Stimulated activated effector memory CD8-positive, alpha-beta T cell treated with anti-CD3 and anti-CD28 coated beads, Interleukin-12 subunit alpha, Interleukin-12 subunit beta, amount 100 ng/mL, for 72 hours (primary cell): ENCODE measurements at regions not wholly inside any gene's neighbourhood (a gene's known extent, or its start where the extent isn't known, plus 50 kb on each side); places are given as distances from the start of the nearest gene placed in this dataset.
"Not testable (repeated sequence)": the region's sequence is repeated elsewhere in the genome, so short reads cannot be mapped to it uniquely, and the experiment has no call there.

Experiments
- ATAC-seq: fragments of 150-1000 bp; cut with Tn5 transposase; 2 replicates; pipeline ENCODE4 v1.10.0; 2021
- DNase-seq, 2 donors: peaks; one replicate each; pipeline ENCODE4 v3.0.0; 2021 to 2022; ENCODE audit warnings: low spot score in 2 of 2
- H3K27ac Mint-ChIP-seq: one replicate; pipeline ENCODE4 v1.8.0; 2022; ENCODE audit warnings: mild to moderate bottlenecking, mixed read lengths
- H3K36me3 Mint-ChIP-seq: one replicate; pipeline ENCODE4 v1.8.0; 2022; ENCODE audit warnings: mild to moderate bottlenecking, mixed read lengths
- H3K4me1 Mint-ChIP-seq: one replicate; pipeline ENCODE4 v1.8.0; 2022; ENCODE audit warnings: mixed read lengths
- H3K4me3 Mint-ChIP-seq: one replicate; pipeline ENCODE4 v1.8.0; 2022; ENCODE audit warnings: mild to moderate bottlenecking, mixed read lengths
- H3K9me3 Mint-ChIP-seq: one replicate; pipeline ENCODE4 v1.8.0; 2022; ENCODE audit warnings: mixed read lengths

GRCh38 chr18:73324187-73324831, 456.5 kb upstream of the NETO1 start:
- not testable (repeated sequence) for DNase-seq, H3K36me3 Mint-ChIP-seq, H3K4me3 Mint-ChIP-seq, H3K27ac Mint-ChIP-seq, H3K4me1 Mint-ChIP-seq, ATAC-seq
- peaks cover 19% of the 10 kb centered on the region for H3K9me3 Mint-ChIP-seq

- Mint-ChIP-seq H3K9me3 (peaks cover 3% of the 10 kb centered on the region), H3K4me3 (no peak overlapping the region), H3K4me1 (no peaks in the 10 kb centered on the region), H3K36me3 (no peaks in the 10 kb centered on the region), H3K27ac (no peak overlapping the region)
- ATAC-seq (no peak), DNase-seq (no peak)
Measured at GRCh38 chr18:73318739-73319479, 451.1 kb upstream of the NETO1 start.

- no peak overlapping the region for H3K4me3 Mint-ChIP-seq
- H3K4me1 Mint-ChIP-seq = no peaks in the 10 kb centered on the region
- DNase-seq = no peak
- no peak overlapping the region for H3K27ac Mint-ChIP-seq
- no peaks in the 10 kb centered on the region for H3K36me3 Mint-ChIP-seq
- no peaks in the 10 kb centered on the region for H3K9me3 Mint-ChIP-seq
- no peak for ATAC-seq
Measured at GRCh38 chr18:73316513-73316912, 448.7 kb upstream of the NETO1 start.

GRCh38 chr18:73315381-73315780, 447.6 kb upstream of the NETO1 start:
- Mint-ChIP-seq H3K4me3 (no peak overlapping the region), H3K36me3 (no peaks in the 10 kb centered on the region), H3K9me3 (peaks cover 4% of the 10 kb centered on the region), H3K4me1 (no peaks in the 10 kb centered on the region), H3K27ac (no peak overlapping the region)
- ATAC-seq (no peak), DNase-seq (no peak)

GRCh38 chr18:73313476-73313875, 445.7 kb upstream of the NETO1 start:
- H3K4me3 Mint-ChIP-seq = no peak overlapping the region
- H3K27ac Mint-ChIP-seq = no peak overlapping the region
- DNase-seq (no peak), ATAC-seq (no peak)
- H3K36me3 Mint-ChIP-seq = no peaks in the 10 kb centered on the region
- peaks cover 5% of the 10 kb centered on the region for H3K9me3 Mint-ChIP-seq
- H3K4me1 Mint-ChIP-seq = no peaks in the 10 kb centered on the region

GRCh38 chr18:73296686-73297085, 428.9 kb upstream of the NETO1 start:
- DNase-seq (no peak), ATAC-seq (no peak)
- no peak overlapping the region for H3K27ac Mint-ChIP-seq
- peaks cover 23% of the 10 kb centered on the region for H3K9me3 Mint-ChIP-seq
- H3K36me3 Mint-ChIP-seq = no peaks in the 10 kb centered on the region
- no peak overlapping the region for H3K4me3 Mint-ChIP-seq
- no peaks in the 10 kb centered on the region for H3K4me1 Mint-ChIP-seq

GRCh38 chr18:73292156-73292555, 424.4 kb upstream of the NETO1 start:
- Mint-ChIP-seq H3K4me1 (no peaks in the 10 kb centered on the region), H3K9me3 (peaks cover 21% of the 10 kb centered on the region), H3K4me3 (no peak overlapping the region), H3K27ac (no peak overlapping the region), H3K36me3 (no peaks in the 10 kb centered on the region)
- ATAC-seq (no peak), DNase-seq (no peak)

- Mint-ChIP-seq H3K9me3 (peaks cover 11% of the 10 kb centered on the region), H3K27ac (no peak overlapping the region), H3K36me3 (no peaks in the 10 kb centered on the region), H3K4me1 (no peaks in the 10 kb centered on the region), H3K4me3 (no peak overlapping the region)
- ATAC-seq (no peak), DNase-seq (no peak)
Measured at GRCh38 chr18:73288813-73289212, 421.0 kb upstream of the NETO1 start.

- no peak for DNase-seq
- no peak overlapping the region for H3K27ac Mint-ChIP-seq
- no peak for ATAC-seq
- no peak overlapping the region for H3K4me3 Mint-ChIP-seq
- peaks cover 14% of the 10 kb centered on the region for H3K9me3 Mint-ChIP-seq
- no peaks in the 10 kb centered on the region for H3K36me3 Mint-ChIP-seq
- H3K4me1 Mint-ChIP-seq = no peaks in the 10 kb centered on the region
Measured at GRCh38 chr18:73286584-73286983, 418.8 kb upstream of the NETO1 start.

GRCh38 chr18:73283788-73284187, 416.0 kb upstream of the NETO1 start:
- DNase-seq (no peak), ATAC-seq (no peak)
- no peaks in the 10 kb centered on the region for H3K36me3 Mint-ChIP-seq
- no peak overlapping the region for H3K27ac Mint-ChIP-seq
- H3K9me3 Mint-ChIP-seq = peaks cover 15% of the 10 kb centered on the region
- H3K4me3 Mint-ChIP-seq = no peak overlapping the region
- H3K4me1 Mint-ChIP-seq = no peaks in the 10 kb centered on the region

- Mint-ChIP-seq H3K4me3 (no peak overlapping the region), H3K36me3 (no peaks in the 10 kb centered on the region), H3K27ac (no peak overlapping the region), H3K9me3 (peaks cover 21% of the 10 kb centered on the region), H3K4me1 (no peaks in the 10 kb centered on the region)
- no peak for ATAC-seq
- no peak for DNase-seq
Measured at GRCh38 chr18:73283032-73283431, 415.2 kb upstream of the NETO1 start.

- Mint-ChIP-seq H3K9me3 (peaks cover 29% of the 10 kb centered on the region), H3K4me3 (no peak overlapping the region), H3K27ac (no peak overlapping the region), H3K36me3 (no peaks in the 10 kb centered on the region), H3K4me1 (no peaks in the 10 kb centered on the region)
- DNase-seq (no peak), ATAC-seq (no peak)
Measured at GRCh38 chr18:73279498-73279897, 411.7 kb upstream of the NETO1 start.

GRCh38 chr18:73274812-73275621, 407.2 kb upstream of the NETO1 start:
- H3K36me3 Mint-ChIP-seq = no peaks in the 10 kb centered on the region
- peaks cover 24% of the 10 kb centered on the region for H3K9me3 Mint-ChIP-seq
- H3K27ac Mint-ChIP-seq = no peak overlapping the region
- DNase-seq (no peak), ATAC-seq (no peak)
- no peaks in the 10 kb centered on the region for H3K4me1 Mint-ChIP-seq
- no peak overlapping the region for H3K4me3 Mint-ChIP-seq

GRCh38 chr18:73270920-73271634, 403.3 kb upstream of the NETO1 start:
- Mint-ChIP-seq H3K36me3 (no peaks in the 10 kb centered on the region), H3K4me3 (no peak overlapping the region), H3K4me1 (no peaks in the 10 kb centered on the region), H3K9me3 (peaks cover 8% of the 10 kb centered on the region), H3K27ac (no peak overlapping the region)
- DNase-seq (no peak), ATAC-seq (no peak)

- ATAC-seq (no peak), DNase-seq (no peak)
- Mint-ChIP-seq H3K4me3 (no peak overlapping the region), H3K27ac (no peak overlapping the region), H3K36me3 (no peaks in the 10 kb centered on the region), H3K4me1 (no peaks in the 10 kb centered on the region), H3K9me3 (peaks cover 5% of the 10 kb centered on the region)
Measured at GRCh38 chr18:73264562-73264921, 396.8 kb upstream of the NETO1 start.
